CD4-positive, alpha-beta T cell treated with Interleukin-17A for 1 hour (primary cell): ENCODE measurements at regions not wholly inside any gene's neighbourhood (a gene's known extent, or its start where the extent isn't known, plus 50 kb on each side); places are given as distances from the start of the nearest gene placed in this dataset.
"Not testable (repeated sequence)": the region's sequence is repeated elsewhere in the genome, so short reads cannot be mapped to it uniquely, and the experiment has no call there.

Source experiments
- DNase-seq: peaks from one replicate; pipeline ENCODE4 v3.0.0-alpha.2; 2020

DNA sequence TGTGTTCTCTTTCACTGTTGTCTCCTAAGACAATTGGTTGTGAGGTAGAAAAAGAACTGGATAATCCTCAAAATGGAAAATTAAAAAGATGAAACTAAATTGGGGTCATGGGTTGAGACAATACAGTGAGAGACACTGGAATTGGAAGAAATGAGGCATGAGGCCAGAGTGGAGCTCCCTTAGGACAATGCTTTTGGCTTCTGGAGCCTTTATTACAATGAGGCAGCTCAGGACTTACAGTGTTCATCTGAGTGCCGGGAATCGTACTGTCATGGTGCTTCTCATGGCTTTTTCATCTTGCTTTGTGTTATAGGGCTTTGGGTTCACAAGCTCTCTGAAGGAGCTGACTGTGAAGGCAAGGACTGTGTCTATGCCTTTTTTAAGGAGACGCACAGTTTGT, 293.5 kb downstream of the SOX2 start:
- DNase-seq: no peak

DNA sequence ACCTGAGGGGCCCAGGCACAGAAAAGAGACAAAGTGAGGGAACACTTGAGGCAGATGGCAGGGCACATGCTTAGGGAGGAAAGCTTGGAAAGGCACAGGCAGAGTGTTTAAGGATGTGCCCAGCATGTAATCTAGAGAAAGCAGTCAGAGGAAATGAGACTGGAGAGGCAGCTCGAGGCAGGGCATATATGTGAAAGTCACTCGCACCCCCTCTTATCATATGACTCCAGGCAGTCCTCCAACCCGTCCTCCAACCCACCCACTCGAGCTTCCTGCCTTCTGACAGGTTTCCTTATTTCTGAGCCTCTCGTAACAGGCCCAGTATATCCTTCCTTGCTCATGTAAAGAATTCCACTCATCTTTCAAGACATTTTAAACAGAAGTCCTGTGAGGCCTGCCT, 294.0 kb downstream of the SOX2 start:
- no peak for DNase-seq

DNA sequence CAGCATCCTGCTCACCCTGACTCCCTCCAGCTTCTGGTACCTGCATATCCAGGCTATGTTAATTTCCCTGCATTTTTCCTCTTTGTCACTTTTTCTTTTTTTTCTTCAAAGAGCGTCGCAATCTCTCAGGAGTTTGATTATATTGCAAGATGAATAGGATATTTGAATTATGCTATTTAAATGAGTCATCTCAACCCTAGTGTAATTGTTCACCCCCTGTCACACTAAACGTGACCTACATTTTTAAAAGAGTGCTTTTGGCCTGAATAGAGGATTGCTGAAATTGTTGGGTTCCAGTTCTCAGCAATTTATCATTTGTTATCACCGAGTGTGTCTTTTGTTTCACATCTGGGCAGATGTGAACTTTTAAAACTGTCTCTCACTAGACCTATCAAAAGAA, 294.7 kb downstream of the SOX2 start:
- no peak for DNase-seq

DNA sequence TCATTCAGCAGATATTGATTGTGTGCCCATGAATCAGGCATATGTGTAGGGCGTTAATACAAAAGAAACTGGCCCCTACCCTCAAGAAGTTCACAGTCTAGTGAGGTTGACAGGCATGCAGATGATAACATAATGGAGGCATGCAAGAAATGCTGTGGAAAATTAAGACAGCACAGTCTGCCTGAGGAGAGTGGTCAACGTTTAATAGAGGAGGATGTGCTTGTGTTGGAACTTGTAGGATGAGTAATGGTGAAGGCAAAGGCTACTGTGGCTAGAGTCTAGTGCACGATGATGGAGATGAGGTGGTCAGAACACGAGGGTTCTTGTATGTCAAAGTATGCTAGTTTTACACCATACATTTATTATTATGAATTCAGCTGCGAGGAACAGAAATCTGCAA, 295.7 kb downstream of the SOX2 start:
- DNase-seq: no peak

DNA sequence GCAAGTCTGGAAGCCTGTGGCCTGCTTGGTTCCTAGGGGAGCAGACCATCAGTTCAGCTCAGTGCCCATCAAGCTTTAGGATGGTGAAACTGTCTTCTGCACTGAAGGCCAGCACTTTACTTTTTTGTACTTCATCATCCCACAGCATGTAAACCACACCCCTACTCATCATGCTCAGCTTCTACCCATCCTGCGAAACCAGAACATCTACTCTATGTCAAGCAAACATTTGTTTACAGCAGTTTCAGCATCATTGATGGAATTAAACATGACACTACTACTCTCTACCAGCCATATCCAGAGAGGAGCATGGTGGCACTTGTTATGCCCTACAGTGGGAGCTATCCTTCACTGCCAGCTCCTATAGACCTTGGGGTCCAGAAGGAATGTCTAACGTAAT, 306.6 kb downstream of the SOX2 start:
- DNase-seq: no peak

DNA sequence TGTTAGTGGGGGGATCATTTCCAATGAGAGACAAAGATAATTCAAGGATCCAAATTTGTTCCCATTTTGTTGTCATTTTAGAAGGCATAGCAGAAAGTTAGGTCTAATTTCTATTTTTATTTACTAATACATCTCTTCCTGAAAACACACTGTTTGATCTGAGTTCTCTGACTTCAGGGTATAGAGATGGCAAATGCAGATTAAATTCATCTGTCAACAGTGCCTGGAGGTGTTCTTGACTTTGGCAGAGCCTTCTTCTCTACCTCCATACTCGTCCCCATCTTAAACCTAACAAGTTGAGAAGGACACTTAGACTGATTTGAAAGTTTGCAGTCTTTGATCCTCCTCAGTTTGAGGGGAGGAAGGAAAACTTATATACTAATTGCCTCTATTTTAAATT, 308.2 kb downstream of the SOX2 start:
- DNase-seq: no peak

DNA sequence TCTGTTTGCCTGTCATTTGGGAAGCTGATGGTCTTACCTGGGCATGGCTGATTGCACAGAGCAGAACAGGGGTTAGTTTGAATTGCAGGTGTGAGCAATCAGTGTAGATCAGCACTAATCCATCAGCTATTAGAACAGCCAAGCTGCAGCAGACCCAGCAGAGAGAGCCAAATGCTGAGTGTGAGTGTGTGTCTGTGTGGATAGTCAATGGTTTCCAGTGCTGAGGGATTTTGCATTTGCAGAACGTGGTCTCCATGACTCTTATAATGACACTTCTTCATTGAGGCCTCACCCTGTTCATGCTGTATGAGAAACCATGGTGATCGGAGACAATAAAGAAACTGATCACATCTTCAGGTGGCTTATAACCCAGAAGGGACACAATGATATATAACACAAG, 312.1 kb downstream of the SOX2 start:
- no peak for DNase-seq

DNA sequence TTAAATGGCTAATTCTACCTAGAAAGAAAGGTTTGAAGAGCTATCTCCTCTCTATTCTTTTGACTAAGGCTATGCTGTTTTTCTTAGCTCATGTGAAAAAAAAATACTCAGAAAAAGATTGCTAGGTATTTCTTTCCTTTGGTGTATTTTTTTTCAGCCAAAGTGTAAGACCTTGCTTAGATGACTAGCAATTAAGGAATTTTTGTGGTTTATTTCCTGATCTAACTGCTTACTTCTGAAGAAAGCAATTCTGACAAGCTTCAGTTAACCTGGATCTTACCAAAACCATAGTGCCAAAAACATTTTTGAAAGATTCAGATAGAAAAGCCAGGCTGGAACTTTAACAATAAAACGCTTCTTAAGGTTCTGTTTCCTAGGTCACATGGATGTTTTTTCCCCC, 315.6 kb downstream of the SOX2 start:
- DNase-seq: no peak

DNA sequence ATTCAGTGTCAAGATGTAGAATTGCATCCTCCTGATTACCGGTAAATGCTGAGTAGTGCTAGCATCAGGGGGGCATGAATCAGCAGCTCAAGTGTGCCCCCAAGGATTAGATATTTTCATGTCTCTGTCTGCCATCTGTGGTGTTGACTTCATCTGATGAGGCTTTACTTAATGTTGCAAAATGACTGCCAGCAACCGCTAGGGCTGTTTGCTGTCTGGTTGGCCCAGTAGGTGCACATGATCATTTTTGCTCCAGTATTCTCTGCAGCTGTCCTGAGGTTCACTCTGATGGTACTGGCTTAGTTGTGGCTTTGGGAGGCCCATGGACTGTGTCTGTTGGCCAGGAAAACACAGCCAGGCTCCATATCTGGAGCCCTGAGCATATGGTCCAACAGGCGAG, 316.4 kb downstream of the SOX2 start:
- no peak for DNase-seq

DNA sequence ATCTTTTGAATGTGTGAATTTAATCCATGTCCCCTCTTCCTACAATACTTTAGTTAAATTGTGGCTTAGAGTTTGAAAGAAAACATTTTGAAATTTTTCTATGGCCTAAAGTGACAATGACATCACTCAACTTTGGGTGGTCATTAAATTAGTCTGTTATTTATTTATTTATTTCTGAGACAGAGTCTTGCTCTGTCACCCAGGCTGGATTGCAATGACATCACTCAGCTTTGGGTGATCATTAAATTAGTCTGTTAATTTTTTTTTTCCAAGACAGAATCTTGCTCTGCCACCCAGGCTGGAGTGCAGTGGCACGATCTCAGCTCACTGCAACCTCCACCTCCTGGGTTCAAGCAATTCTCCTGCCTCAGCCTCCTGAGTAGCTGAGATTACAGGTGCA, 322.5 kb downstream of the SOX2 start:
- not testable (repeated sequence) for DNase-seq

DNA sequence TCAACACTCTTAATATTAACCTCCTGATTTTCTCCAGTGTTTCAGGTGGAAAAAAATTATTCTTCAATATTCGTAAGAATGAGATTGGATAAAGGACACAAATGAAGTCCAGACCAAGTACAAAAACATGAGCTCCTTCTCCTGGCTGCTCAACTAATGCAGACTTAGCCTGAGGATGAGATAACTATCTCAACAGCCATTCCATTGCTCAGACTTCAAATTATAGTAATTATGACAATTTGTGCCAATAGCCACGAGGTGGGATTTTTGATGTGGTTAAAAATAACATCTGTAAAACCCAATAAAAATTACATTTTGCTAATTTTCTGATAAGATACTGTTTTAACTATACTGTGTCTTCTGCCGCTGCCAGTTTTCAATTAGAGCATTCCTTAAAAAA, 323.6 kb downstream of the SOX2 start:
- DNase-seq: no peak

DNA sequence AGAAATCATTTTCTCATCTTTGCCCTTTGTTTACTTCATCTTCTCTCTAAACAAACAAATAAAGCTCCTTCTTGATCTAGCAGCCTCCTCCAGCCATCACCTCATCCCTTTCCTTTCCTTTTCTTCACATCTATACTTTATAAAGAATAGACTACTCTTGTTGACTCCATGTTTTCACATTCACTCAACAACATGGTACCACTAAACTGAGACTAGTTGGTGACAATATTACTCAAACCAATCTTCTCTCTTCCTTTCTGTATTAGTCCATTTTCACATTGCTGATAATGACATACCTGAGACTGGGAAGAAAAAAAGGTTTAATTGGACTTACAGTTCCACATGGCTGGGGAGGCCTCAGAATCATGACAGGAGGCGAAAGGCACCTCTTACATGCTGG, 324.7 kb downstream of the SOX2 start:
- no peak for DNase-seq

DNA sequence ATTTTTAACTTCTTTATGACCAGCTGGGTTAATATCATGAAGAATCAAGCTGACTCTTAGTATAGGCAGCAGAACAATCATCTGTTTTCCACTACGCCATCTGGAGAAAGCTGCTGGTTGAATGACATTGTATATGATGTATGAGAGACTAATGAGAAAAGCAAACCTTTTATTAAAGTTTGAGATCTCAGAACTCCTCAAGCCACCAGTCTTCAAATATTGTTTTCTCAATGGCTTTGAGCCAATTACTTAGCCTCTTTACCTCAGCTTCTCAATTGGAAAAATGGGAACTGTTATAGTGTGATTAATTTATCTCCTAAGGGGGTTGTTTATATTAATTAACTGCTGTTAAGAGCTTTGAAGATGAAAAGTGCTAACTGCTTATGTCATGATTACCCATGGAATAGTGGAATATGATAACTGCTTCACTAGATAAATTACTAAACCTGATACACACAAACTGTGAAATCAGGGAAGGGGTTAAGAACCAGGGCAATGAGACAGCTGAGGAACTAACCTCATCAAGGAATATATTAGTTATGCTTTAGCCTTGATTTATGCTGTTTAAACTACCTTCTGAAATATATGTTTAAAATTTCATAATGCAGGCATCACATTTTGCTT, 330.1 kb downstream of the SOX2 start:
- no peak for DNase-seq

DNA sequence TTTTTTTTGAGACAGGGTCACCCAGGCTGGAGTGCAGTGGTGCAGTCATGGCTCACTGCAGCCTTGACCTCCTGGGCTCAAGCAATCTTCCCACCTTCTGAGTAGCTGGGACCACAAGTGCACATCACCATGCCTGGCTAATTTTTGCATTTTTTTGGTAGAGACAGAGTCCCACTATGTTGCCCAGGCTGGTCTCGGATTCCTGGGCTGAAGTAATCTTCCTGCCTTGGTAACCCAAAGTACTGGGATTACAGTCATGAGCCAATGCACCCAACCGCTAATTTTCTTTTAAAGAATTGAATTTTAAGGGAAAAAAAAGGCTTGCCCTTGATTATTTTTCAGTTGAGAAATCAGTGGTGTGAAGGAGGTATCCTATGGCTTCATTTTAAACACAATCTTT, 334.0 kb downstream of the SOX2 start:
- DNase-seq: no peak

DNA sequence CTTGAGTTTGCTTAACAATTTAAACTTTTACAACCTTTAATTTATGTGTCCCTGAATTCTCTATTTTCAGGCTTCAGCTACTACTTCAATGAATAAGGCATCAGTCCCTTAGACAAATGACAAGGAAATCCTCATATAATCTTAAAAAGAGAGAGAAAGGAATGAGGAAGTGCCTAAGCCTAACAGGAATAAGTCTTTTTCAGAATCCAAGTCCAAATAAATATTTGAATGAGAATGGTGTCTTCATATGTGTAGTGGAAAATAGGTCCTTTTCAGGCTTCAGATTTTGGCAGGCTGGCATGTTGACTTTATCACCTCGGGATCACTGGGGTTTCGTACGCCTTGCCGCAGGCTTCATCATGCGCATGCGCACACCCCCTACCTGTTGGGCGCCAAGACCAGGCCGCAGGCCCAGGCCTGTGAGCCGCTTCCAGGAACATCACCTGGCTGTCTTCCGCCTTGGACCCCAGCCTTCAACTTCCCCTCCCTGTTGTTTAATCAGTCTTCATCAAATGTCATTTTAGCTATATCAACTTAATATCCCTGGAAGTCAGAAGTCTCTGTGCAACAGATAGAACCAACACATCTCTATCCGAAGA, 334.5 kb downstream of the SOX2 start:
- no peak for DNase-seq

DNA sequence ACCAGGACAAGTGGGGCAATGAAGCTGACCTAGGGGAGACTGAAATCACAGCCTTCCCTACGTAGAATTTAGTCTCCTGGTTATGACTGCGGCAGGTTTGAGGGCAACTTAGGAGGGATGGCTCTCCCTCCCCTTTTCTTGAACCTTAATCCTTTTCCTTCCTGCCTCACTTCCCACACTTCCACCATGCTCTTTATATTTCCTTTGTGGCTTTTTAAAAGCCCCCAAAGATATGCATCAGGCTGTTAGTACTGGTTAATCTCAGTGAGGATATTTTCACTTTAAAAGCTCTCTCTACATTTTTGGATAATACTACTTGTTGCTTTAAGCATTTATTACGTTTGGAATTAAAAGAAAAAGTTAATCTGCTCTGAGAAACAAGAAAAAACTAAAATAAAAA, 339.2 kb downstream of the SOX2 start:
- no peak for DNase-seq

DNA sequence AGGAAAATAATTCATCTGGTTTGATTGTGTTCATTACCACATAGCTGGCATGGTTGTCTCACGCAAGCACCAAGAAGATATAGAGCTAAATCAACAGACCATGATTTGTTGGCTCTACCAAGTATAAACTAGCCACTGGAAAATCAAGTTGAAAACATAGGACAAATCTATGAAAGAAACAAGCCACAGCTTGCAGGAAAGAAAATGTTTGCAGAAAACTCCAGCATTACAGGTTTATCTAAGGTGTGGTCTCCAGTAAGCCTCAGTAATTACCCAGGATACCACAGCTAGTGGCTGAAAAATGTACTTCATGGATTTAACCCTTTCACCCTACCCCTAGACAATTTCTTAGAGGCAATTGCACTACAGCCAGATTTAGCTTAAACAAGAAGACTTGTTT, 340.6 kb downstream of the SOX2 start:
- DNase-seq: no peak

DNA sequence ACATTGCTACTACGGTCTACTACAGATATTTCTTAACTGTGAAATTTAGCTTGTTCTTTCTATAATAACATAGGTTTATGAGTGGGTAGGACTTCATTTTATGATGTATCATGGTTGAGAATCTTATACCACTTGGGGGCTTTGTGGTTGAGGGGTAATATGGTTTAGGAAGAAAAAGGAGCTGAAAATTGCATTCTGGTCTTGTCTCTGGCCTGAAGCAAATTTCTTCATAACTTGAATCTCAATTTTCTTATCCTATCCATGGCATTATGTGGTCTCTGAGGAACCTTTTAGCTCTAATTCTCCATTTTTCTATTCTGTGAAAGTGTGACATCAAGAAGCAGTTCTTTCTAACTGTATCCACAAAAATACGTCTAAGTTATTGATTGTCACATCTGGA, 341.0 kb downstream of the SOX2 start:
- no peak for DNase-seq

DNA sequence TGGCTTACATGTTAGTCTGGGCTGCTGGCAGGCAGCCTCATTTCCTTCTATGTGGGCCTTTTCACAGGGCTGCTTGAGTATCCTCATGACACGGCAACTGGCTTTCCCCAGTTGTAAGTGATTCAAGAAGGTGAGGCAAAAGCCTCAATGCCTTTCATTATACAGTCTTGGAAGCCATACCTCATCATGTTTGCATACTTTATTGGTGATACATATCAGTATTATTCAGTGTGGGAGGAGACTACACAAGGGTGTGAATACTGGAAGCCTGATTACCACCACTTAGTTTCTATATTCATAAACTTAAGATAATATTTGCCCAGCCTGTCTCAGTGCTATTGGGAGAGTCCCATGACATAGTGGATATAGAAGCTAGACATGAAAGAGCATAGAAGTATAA, 346.8 kb downstream of the SOX2 start:
- DNase-seq: no peak

DNA sequence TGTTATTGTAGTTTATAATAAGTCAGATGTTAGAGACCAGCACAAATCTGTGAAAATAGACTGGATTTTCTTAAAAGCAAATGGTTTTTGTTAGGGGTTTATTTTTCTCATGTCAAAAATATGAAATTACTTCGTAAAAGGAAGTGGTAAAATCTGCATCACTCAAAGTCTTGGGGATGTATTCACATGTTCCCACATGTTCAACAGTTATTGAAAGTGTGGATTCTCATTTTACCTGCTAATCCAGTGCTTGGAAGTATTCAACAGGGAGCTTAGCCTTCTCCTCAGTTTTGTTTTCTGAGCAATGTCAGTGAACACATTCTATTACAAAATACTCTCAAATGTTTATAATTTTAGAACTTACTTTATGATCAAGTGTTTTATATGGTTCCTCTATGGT, 352.0 kb downstream of the SOX2 start:
- DNase-seq: no peak

DNA sequence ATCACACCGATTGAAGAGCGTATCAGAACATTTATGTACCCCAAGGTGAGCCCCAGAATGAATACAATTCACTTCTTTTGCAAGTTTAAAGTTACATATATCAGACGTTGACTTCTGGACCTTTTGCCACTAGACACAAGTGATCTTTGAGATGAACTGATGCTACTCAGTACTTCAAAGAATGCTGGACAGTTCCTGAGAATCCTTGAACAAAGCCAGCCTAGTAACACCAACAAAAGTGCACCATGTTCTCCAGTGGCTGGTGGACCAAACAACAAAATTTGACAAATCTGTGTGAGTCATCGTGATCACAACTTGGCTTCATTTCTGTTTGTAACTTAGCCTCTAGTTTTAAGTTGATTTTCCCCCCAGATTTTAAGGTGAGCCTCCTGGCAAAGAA, 355.7 kb downstream of the SOX2 start:
- no peak for DNase-seq

DNA sequence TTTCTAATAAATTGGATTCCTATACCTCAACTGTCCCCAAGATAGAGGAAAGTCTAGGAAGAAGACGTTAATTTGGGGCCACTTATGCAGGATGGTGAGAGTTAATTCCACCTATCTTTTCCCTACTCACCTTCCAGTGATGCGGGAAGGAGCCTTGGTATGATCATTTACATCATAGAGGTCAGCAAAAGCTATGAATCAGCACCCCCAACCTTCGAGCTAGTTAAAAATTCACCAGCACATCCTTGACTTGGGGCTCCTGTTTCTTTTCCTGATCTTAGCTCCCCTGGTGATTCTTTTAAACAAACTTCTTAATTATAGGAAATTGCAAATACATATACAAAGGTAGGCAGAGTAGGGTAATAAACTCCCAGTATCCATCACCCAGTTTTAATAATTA, 366.6 kb downstream of the SOX2 start:
- DNase-seq: no peak

DNA sequence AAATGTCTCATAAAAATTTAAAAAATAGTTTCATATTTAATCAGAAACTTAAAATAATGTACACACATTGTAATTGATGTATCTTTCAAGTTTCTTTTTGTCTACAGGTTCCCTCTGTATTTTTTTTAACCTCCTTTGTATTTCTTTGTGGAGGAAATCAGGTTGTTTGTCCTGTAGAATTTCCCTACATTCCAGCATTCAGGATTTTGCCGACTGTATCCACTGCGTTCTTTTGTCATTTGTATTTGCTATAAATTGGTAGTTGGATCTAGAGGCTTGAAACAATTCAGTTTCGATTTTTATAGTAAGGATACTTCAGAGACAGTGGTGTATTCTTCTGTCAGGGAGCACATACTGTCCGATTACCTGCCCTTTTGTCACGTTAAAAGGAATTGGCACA, 367.2 kb downstream of the SOX2 start:
- DNase-seq: no peak

DNA sequence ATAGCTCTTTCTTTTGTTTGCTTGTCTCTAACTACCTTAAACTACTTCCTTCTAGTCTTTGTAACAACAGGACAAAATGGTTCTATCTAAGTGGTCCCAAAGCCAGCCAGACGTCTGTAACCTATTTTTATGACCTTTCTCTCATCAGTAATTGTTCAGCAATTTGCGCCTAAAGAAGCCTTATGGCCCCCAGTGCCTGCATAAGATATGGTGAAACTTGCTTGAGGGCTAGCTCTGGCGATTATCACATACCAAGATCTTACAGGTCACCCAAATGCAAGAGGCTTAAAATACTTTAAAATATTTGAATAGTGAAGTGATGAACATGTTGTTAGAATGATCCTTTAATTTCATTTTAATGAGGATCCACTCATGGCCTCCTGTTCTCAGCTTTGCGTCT, 369.4 kb downstream of the SOX2 start:
- DNase-seq: no peak

DNA sequence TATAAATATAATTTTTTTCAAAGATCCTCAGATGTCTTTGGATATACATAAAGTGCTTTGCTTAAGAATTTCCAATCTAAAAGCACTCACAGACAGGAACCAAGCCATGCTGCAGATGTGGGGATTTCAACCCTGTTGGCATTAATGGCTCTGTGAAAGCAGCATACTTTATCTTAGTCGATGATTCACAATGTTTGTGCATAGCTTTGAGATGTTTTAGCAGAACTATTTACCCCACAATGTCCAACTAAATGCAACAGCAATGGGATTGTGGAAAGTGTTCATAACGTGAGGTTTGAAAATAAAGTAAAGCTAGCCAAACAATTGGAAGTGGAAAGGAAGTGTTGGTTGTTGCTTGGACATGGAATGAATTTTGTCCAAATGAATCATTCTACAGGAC, 371.4 kb downstream of the SOX2 start:
- DNase-seq: no peak
